Ovary (tissue), 3 donors: ENCODE measurements at regions not wholly inside any gene's neighbourhood (a gene's known extent, or its start where the extent isn't known, plus 50 kb on each side); places are given as distances from the start of the nearest gene placed in this dataset.

Source experiments
- CTCF ChIP-seq, 3 donors: fragments of 450-650 bp in 2 of 3; fragments of 200-600 bp in 1 of 3; IDR thresholded peaks; one replicate each; pipeline versions ENCODE4 v1.5.1 to v1.8.0; 2016 to 2022; ENCODE audit warnings: antibody characterized with exemption in 3 of 3, mild to moderate bottlenecking in 1 of 3
- EP300 ChIP-seq: sonication (generic); formaldehyde crosslinking; IDR thresholded peaks from one replicate; pipeline ENCODE4 v1.6.1; 2017; ENCODE audit warnings: antibody characterized with exemption
- donor health status: DM: no; HTN: no; CAD: no.

GRCh38 chr14:43522191-43522590 is 984.9 kb downstream of the FSCB start:
- TF ChIP-seq EP300 (no peak), CTCF (IDR thresholded peaks at IDR 0.05) (no peak)
